Endometrial microvascular endothelial cells (primary cell): ENCODE measurements at regions not wholly inside any gene's neighbourhood (a gene's known extent, or its start where the extent isn't known, plus 50 kb on each side); places are given as distances from the start of the nearest gene placed in this dataset.

ENCODE experiments used
- in situ Hi-C: cut with HindIII; loops from 2 replicates; pipeline ENCODE4 v1.10.0; 2017; ENCODE audit warnings: low sequenced_read_pairs, low pct_unique_long_range_greater_than_20kb; ENCODE audit errors: inconsistent ontology term

DNA sequence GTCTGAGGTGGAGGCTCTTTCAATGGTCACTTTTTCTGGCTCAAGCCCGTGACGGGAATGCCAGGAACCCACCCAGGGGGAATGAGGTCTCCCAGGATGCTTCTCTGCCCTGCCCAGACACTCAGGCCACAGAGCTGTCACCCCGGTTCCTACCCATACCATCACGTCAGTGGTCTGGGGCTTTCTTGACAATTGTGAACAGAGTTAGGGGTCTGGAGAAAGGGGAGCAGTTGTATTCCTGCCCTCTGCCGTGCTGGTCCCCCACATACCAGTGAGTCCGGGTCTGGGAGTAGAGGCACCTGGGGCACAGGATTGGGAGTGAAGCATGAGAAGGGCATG is 97.2 kb downstream of the B3GNT2 start:
- in situ Hi-C loops, result no loop called here

DNA sequence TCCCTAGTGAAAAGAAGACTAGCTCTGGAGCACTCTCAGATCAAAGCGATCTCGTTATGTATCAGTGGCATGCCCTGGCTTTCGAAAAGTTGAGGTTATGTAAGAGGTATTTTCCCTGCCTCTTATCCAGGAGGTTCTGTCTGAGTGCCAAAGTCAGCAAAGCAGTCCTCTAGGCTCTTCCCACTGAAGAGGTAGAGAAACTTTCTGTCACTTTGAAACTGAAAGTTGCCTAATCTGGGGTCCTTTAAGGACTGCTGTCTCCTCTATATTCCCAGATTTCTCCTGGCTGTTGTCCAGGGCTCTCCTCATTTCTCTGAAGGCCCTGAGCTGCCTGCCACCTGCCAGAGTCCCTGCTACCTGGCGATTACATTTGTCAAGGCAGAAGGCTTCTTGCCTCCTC is 96.3 kb downstream of the B3GNT2 start:
- in situ Hi-C loops, result no loop called here

DNA sequence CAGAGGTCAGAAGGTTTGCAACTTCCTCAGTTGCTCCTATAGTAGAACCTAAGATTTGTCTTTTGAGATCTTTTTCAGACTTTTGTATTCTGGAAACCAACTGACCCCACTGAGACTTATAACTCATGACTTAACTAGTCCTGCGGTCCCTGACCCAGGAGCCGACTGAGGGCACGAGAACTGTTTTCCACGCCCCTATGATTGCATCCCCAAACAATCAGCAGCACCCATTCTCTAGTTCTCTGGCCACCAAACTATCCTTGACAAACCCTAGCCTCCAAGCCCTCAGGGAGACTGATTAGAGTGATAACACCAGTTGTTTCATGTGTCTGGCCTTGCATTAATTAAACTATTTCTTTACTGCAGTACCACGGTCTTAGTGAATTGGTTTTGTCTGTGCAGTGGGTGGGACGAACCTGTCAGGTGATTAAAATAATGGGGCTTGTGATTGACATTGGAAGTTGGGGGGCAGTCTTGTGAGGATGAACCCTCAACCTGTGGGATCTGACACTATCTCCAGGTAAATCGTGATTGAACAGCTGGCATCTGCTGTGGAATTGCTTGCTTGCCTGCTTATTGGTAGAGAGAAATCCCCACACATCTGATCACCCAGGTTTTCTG is 95.7 kb downstream of the B3GNT2 start:
- in situ Hi-C loops, result no loop called here

DNA sequence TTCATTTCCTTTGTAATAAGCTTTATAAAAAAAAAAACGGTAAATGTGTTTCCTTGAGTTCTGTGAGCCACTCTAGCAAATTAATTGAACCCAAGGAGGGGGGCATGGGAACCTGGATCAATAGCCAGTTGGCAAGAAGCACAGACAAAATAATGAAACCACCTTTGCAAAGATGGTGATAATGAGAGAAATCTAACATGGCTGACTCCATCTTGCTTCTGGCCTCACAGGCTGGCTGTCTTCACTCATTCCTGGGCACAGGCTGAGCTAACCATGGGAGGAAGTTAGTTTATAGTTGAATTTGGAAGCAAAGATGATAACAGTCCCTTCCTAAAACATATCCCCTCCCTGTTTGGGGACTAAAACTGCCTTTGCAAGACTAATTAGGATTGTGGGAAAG is 95.1 kb downstream of the B3GNT2 start:
- in situ Hi-C loops, result no loop called here

DNA sequence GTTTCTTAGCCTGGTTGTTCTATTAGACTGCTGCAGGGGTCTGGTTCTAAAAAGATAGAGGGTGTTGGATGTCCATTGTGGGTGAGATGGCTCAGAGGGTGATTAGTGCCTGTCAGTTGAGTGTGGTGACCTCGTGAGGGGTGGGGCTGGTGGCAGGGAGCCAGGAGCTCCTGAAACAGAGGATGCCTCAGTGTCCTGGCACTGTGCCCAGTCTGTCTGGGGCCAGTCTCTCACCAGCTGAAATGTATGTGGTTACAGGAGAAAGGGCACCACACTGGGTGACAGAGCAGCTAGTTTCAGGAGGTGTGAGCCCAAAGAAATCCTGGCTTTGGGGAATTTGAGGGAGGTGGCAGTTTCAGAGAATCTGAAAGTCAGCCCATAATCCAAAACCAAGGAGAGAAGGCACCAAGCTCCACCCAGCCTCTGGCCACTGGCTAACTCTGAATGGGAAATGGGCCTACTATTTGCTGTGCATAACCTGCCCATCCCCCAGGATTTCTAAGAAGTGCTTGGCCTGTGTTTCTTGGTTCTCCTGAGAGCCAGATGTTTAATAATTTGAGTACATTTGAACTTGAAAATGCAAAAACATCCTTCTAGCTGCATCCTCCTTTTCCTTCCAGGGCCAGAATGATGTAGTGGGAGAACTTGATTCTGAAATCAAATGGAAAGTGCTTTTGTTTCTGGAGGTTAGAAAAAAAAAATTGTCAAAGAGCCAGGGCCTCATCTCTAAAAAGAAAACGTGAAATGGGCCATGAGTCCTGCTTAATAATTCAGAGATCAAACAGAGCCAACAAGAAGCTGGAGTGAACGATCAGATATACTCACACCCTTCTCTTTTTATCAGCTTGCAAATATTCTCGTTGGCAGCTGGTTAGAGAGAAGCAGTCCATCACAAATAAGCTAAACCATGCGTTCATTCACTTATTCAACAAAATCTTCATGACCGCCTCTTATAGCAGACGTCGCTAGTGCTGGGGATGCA is 92.3 kb downstream of the B3GNT2 start:
- in situ Hi-C loops, result no loop called here

DNA sequence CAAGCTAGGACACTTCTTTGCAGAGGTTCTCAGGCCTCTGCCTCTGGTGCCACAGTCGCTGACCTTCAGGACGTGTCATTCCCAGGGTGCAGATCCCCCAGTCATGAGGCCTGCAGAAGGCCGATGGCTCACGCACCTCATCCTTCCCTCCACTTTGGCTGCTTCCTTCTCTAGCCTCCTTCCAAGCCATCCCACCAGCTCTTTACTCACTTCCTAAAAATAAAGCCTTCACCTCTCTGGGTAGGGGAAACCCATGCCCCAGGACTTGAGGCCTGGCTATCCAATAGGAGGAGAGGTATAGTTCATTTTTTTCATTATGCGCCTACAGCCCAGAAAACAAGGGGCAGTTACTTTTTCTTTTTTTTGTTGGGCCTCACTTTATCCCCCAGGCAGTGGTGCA is 91.4 kb downstream of the B3GNT2 start:
- in situ Hi-C loops, result no loop called here

DNA sequence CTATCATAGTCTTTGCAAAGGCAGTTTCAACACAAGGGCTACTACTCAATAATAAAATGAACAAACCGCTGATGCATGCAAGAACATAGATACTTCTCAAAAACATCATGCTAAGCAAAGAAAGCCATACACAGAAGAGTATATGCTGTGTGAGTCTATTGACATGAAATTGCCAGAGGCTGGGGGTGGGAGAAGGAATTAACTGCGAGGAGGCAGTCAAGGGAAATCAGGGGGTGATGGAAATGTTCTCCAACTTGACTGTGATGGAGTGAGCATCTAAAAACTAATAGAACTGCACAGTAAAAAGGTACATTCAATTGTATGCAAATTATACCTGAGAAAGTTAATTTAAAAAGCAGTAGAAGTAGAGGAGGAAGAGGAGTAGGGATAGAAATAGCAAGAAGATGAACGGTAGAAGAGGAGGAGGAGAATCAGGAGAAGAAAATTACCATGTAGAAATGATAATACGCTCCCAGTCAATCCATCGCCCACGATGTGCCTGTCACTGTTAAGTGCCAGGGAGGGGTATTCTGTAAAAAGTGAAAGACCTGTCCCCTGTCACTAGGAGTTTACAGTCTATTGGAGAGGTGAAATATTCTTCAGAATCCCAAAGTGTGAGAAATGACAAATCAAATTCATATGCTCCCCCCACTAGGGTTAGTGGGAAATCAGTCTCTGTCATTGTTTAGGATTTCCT is 90.3 kb downstream of the B3GNT2 start:
- in situ Hi-C loops, result no loop called here

DNA sequence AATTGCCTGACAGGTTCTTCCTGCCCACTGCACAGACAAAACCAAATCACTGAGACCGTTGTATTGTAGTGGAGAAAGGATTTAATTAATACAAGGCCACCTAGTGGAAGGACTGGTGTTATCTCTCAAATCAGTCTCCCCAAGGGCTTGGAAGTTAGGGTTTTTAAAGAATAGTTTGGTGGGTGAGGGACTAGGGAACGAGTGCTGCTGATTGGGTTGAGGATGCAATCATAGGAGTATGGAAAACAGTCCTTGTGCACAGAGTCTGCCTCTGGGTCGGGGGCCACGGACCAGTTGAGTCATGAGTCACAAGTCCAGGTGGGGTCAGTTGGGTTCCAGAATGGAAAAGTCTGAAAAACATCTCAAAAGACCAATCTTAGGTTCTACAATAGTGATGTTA is 89.1 kb downstream of the B3GNT2 start:
- in situ Hi-C loops, result no loop called here

DNA sequence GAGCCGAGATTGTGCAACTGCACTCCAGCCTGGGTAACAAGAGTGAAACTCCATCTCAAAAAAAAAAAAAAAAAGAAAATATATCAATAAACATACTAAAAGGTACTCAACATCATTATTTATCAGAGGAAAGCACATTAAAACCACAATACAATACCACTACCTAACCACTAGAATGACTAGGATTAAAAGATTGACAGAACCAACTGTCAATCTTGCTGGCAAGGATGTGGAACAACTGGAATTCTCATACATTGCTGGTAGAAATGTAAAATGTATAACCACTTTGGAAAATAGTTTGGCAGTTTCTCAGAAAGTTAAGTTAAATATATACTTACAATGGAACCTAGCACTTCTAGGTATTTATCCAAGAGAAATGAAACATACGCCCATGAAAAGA is 88.6 kb downstream of the B3GNT2 start:
- in situ Hi-C loops, result no loop called here

DNA sequence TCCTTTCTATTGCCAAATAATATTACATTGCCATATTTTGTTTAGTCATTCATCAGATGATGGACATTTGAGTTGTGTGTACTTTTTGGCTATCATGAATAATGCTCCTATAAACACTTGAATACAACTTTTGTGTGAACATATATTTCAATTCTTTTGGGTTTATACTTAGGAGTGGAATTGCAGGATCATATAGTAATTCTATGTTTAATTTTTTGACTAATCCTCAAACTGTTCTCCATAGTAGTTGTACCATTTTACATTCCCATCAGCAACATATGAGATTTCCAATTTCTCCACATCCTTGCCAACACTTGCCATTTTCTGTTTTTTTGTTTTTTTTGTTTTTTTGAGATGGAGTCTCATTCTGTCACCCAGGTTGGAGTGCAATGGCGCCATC is 87.2 kb downstream of the B3GNT2 start:
- in situ Hi-C loops, result no loop called here

DNA sequence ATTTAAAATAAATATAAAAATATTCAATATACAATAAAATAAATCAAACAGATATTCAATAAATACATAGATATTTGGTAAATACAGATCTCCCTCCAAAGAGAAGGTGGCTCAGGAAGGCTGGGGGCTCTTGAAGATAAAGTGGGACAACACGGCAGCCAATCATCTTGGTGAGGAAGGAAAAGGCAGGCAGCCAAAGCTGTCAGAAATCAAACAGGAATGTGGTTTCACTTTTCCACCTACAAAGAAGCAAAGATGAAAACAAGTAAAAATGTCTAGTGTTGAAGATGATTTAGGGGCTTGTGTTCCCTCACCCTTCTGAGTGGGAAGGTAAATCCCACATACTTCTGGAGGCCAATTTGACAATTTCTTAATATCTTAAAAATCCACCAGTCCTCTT is 85.7 kb downstream of the B3GNT2 start:
- in situ Hi-C loops, result no loop called here

DNA sequence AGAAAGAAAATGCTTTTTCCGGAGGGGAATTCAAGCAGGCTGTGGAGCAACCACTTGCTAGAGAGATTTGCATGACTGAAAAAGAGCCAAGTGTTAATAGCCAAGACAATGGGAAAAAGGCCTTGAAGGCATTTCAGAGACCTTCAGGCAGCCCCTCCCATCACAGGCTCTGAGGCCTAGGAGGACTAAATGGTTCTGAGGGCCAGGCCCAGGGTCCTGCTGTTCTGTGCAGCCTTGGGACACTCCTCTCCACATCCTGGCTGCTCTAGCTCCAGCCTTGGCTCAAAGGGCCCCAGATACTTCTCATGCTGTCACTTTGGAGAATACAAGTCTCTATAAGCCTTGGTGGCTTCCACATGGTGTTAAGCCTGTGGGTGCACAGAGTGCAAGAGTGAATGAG is 81.8 kb downstream of the B3GNT2 start:
- in situ Hi-C loops, result no loop called here
